IPS-20b (cell line): ENCODE measurements at regions not wholly inside any gene's neighbourhood (a gene's known extent, or its start where the extent isn't known, plus 50 kb on each side); places are given as distances from the start of the nearest gene placed in this dataset.

Experiments
- H3K27ac ChIP-seq: one replicate; pipeline ENCODE4 v1.5.1; 2013; ENCODE audit warnings: low read length
- H3K27me3 ChIP-seq: 2 replicates; pipeline ENCODE4 v1.6.1; 2013; ENCODE audit warnings: mild to moderate bottlenecking, low read length, inconsistent platforms; ENCODE audit not compliant: insufficient read depth
- H3K36me3 ChIP-seq: 2 replicates; pipeline ENCODE4 v1.6.1; 2013; ENCODE audit warnings: low read depth, mild to moderate bottlenecking, inconsistent platforms, low read length, moderate library complexity; ENCODE audit not compliant: insufficient read depth
- H3K4me1 ChIP-seq: 2 replicates; pipeline ENCODE4 v1.6.1; 2013; ENCODE audit warnings: mild to moderate bottlenecking, control low read depth, inconsistent platforms, low read length, moderate library complexity; ENCODE audit not compliant: insufficient read depth
- H3K4me3 ChIP-seq: 2 replicates; pipeline ENCODE4 v1.5.1; 2013; ENCODE audit warnings: mild to moderate bottlenecking, low read length, inconsistent platforms
- H3K9ac ChIP-seq: 2 replicates; pipeline ENCODE4 v1.6.1; 2013; ENCODE audit warnings: low read depth, mild to moderate bottlenecking, inconsistent platforms, low read length, moderate library complexity
- H3K9me3 ChIP-seq: 2 replicates; pipeline ENCODE4 v1.6.1; 2013; ENCODE audit warnings: mild to moderate bottlenecking, low read depth, low read length, inconsistent platforms; ENCODE audit not compliant: insufficient read depth

DNA sequence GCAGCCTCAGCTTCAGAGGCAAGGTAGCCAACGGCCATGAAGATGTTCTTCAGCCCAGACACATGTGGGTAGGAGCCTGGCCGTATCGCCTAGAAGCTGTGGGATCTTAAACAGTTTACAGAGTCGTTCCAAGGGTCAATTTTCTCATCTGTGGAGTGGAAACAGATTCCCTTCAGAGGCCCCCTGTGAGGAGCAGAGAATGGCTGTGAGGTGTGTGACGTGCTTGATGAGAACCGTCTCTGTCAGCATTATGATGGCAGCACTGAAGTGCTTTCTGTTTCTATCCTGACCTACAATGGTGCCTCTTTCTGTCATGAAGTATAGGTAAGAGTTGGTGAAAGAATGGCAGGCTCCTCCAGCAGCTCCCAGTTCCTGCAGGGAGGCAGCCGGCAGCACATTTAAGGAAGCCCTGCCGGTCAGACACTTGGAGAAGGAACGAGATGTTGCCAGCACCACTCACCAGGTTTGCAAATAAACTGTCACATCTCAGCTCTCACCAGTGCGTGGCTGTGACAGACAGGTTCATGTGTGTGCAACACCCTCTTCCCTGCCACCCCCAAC, 277.3 kb downstream of the FOXO1 start:
- Histone ChIP-seq H3K9me3 (no peaks in the 10 kb centered on the region), H3K4me3 (no peak overlapping the region), H3K4me1 (peaks cover 12% of the 10 kb centered on the region; the same call in 1 of the 2 replicates), H3K27ac (no peak overlapping the region), H3K36me3 (no peaks in the 10 kb centered on the region), H3K9ac (no peak overlapping the region), H3K27me3 (no peaks in the 10 kb centered on the region)

DNA sequence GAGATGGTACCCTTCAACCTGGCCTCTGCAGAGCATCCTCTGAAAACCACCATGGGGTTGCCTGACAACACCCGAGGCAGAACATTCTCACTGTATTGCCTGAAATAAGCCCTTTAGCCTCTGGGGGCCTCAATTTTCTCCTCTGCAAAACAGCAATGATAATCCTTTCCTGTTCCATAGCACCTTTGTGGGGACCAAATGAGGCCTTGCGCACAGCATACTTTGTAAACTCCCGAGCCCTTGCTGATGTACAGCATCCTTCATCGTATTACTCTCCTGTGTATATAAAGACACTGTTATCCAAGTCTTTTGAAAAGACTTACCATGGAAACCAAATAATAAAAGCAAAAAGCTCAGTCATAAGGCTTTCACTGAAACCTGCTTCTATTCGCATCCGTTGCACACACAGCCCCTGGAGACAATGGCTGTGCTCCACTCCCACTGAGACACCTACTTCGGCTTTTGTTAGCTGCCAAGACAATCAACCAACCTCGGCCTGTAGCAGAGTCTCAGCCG, 276.0 kb downstream of the FOXO1 start:
- Histone ChIP-seq H3K9ac (no peak overlapping the region), H3K27ac (no peak overlapping the region)

GRCh38 chr13:40391788-40392187, 274.7 kb downstream of the FOXO1 start:
- Histone ChIP-seq H3K4me3 (no peak overlapping the region), H3K27me3 (no peaks in the 10 kb centered on the region), H3K36me3 (no peaks in the 10 kb centered on the region), H3K9ac (no peak overlapping the region), H3K4me1 (peaks cover 12% of the 10 kb centered on the region; the same call in 1 of the 2 replicates), H3K27ac (no peak overlapping the region), H3K9me3 (no peaks in the 10 kb centered on the region)

More for the DNA sequence above, 276.0 kb downstream of the FOXO1 start:
- Histone ChIP-seq H3K9me3 (no peaks in the 10 kb centered on the region), H3K36me3 (no peaks in the 10 kb centered on the region), H3K4me3 (no peak overlapping the region), H3K4me1 (peaks cover 12% of the 10 kb centered on the region; the same call in 1 of the 2 replicates), H3K27me3 (no peaks in the 10 kb centered on the region)

GRCh38 chr13:40394304-40394985, 272.0 kb downstream of the FOXO1 start:
- Histone ChIP-seq H3K4me3 (no peak overlapping the region), H3K9me3 (no peaks in the 10 kb centered on the region), H3K4me1 (peaks cover 12% of the 10 kb centered on the region; the same call in 1 of the 2 replicates), H3K27ac (no peak overlapping the region), H3K36me3 (no peaks in the 10 kb centered on the region), H3K9ac (no peak overlapping the region), H3K27me3 (no peaks in the 10 kb centered on the region)

- Histone ChIP-seq H3K9me3 (no peaks in the 10 kb centered on the region), H3K9ac (no peak overlapping the region), H3K27ac (no peak overlapping the region), H3K4me3 (no peak overlapping the region), H3K27me3 (no peaks in the 10 kb centered on the region), H3K4me1 (peaks cover 6% of the 10 kb centered on the region; the same call in 1 of the 2 replicates), H3K36me3 (no peaks in the 10 kb centered on the region)
These were observed 268.4 kb downstream of the FOXO1 start for GRCh38 chr13:40398065-40398464.

DNA sequence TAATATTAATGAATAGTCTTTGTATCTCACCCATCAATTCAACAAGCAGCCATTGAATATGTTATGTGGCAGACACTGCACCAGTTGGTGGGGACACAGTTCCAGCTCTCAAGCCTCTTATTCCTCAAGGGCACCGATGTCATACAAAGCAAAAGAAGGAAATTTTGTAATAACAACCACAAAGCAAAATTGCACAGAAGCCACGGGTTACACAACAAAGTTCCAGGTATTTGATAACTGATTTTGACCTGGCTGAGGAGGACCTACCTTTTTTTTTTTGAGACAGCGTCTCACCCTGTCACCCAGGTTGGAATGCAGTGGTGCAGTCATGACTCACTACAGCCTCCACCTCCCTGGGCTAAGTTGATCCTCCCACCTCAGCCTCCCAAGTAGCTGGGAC, 266.7 kb downstream of the FOXO1 start:
- peaks cover 6% of the 10 kb centered on the region; the same call in 1 of the 2 replicates for H3K4me1 ChIP-seq
- H3K9me3 ChIP-seq, result no peaks in the 10 kb centered on the region
- no peaks in the 10 kb centered on the region for H3K36me3 ChIP-seq
- no peaks in the 10 kb centered on the region for H3K27me3 ChIP-seq
- no peak overlapping the region for H3K4me3 ChIP-seq
- H3K27ac ChIP-seq, result no peak overlapping the region
- H3K9ac ChIP-seq, result no peak overlapping the region

- Histone ChIP-seq H3K27ac (no peak overlapping the region), H3K4me3 (no peak overlapping the region)
These were observed 264.3 kb downstream of the FOXO1 start for GRCh38 chr13:40401911-40402776.

DNA sequence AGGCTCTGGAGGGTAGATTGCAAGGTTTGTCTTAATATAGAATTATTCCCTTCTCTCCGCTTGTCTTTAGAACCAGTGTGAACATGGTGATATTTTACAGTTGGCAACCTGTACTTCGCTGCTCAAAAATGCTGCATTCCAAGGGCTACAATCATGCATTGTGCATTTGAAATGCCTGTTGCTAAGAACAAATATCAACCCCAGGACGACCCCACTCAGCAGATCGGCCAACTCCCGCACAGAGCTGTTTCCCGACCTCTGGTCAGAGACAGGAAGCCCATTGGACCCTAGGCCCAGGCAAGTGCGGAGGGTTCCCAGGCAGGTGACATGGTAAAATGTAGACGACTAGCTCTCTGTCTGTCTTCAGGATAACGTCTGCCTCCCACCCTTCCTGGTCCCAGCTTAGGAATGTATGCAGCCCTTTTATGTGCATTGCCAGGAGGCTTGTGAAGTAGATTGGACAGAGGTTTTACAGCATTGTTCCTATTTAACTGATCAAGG, 263.5 kb downstream of the FOXO1 start:
- Histone ChIP-seq H3K4me1 (peaks cover 6% of the 10 kb centered on the region; the same call in 1 of the 2 replicates), H3K9me3 (no peaks in the 10 kb centered on the region), H3K9ac (no peak overlapping the region), H3K27me3 (no peaks in the 10 kb centered on the region), H3K36me3 (no peaks in the 10 kb centered on the region), H3K4me3 (no peak overlapping the region), H3K27ac (no peak overlapping the region)

More at GRCh38 chr13:40401911-40402776, 264.3 kb downstream of the FOXO1 start:
- Histone ChIP-seq H3K36me3 (no peaks in the 10 kb centered on the region), H3K9me3 (no peaks in the 10 kb centered on the region), H3K27me3 (no peaks in the 10 kb centered on the region), H3K9ac (no peak overlapping the region), H3K4me1 (peaks cover 6% of the 10 kb centered on the region; the same call in 1 of the 2 replicates)

DNA sequence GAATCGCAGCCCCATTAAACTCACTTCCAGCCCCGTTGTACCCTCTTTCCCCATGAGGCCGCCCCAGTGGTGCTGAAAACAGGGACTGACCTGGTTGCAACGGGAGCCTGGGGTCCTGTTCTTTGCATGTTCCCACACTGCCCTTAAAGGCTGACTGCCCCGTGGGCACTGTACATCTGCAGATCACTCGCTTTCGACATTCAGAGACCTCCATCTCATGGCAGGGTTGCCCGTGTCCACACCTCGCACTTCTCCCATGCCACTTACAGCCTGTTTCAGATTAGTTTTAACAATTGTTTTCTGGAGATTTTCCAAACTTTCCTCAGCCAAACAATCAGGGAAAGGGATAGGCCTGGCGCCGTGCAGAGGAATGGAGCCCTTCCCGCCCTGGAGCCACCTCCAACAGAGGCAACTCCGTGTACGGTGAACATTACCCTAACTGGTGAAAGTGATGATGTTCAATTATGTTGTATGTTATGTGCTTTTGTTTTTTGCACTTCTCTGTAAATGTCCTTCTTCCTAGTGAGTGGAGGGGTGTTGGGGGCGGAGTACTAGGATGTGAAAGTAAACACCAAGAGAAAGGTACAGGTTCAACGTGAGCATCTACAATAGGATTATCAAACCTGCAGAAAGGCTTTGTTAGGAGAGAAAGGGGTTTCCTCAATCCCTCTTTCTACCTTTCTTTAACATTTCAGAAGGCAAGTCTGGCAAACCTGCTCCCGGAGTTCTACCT, 262.8 kb downstream of the FOXO1 start:
- Histone ChIP-seq H3K4me3 (no peak overlapping the region), H3K27ac (no peak overlapping the region)

DNA sequence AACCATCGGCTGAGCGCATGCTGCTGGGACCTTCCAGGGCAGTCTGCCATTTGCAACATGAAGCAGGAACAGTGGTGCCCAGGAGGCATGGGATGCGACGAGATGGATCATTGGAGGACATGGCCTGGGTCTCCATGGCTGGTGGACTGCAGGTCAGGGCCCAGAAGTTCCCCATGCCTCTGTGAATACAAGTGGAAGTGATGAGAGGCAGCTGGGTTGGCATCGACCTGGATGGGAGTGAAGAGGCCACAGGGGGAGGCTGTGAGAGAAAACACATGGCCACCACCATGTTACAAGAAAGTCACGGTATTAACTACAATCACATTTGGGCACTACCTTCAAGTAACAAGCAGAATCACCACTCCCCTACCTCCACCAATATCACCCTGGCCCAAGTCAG, 262.0 kb downstream of the FOXO1 start:
- H3K36me3 ChIP-seq, result no peaks in the 10 kb centered on the region
- H3K9ac ChIP-seq, result no peak overlapping the region
- H3K4me3 ChIP-seq, result no peak overlapping the region
- H3K27me3 ChIP-seq, result no peaks in the 10 kb centered on the region
- peaks cover 6% of the 10 kb centered on the region; the same call in 1 of the 2 replicates for H3K4me1 ChIP-seq
- no peak overlapping the region for H3K27ac ChIP-seq
- no peaks in the 10 kb centered on the region for H3K9me3 ChIP-seq

More for the DNA sequence above, 262.8 kb downstream of the FOXO1 start:
- Histone ChIP-seq H3K9me3 (no peaks in the 10 kb centered on the region), H3K9ac (no peak overlapping the region), H3K36me3 (no peaks in the 10 kb centered on the region), H3K4me1 (peaks cover 6% of the 10 kb centered on the region; the same call in 1 of the 2 replicates), H3K27me3 (no peaks in the 10 kb centered on the region)
